Omental fat pad (tissue), 3 donors: ENCODE measurements at regions not wholly inside any gene's neighbourhood (a gene's known extent, or its start where the extent isn't known, plus 50 kb on each side); places are given as distances from the start of the nearest gene placed in this dataset.
"Not testable (repeated sequence)": the region's sequence is repeated elsewhere in the genome, so short reads cannot be mapped to it uniquely, and the experiment has no call there.

Source experiments
- ATAC-seq: fragments of 150-250 bp; one replicate; pipeline ENCODE4 v1.9.1; 2016; ENCODE audit warnings: mild to moderate bottlenecking, moderate library complexity; ENCODE audit not compliant: low FRiP score
- DNase-seq: peaks from one replicate; pipeline ENCODE4 v3.0.0-alpha.2; 2019; ENCODE audit warnings: low spot score
- CTCF ChIP-seq, 3 donors: fragments of 450-650 bp; IDR thresholded peaks; one replicate each; pipeline ENCODE4 v1.5.1; 2016 to 2017; ENCODE audit warnings: antibody characterized with exemption in 3 of 3, mild to moderate bottlenecking in 3 of 3, moderate library complexity in 2 of 3

- TF ChIP-seq CTCF (IDR thresholded peaks at IDR 0.05), result no peak
- ATAC-seq (peak; percentile 73), DNase-seq (no peak)
Measured at GRCh38 chr10:62492012-62492869, 118.1 kb downstream of the ZNF365 start.

- TF ChIP-seq CTCF (IDR thresholded peaks at IDR 0.05), result no peak
- ATAC-seq (no peak), DNase-seq (no peak)
Measured at GRCh38 chr10:62492870-62493180, 118.7 kb downstream of the ZNF365 start.

GRCh38 chr10:62496925-62497324 lies 122.8 kb downstream of the ZNF365 start:
- no peak for ATAC-seq

GRCh38 chr10:62498271-62498670 lies 124.1 kb downstream of the ZNF365 start:
- ATAC-seq (no peak), DNase-seq (no peak)
- TF ChIP-seq CTCF (IDR thresholded peaks at IDR 0.05), result no peak

More at GRCh38 chr10:62496925-62497324, 122.8 kb downstream of the ZNF365 start:
- TF ChIP-seq CTCF (IDR thresholded peaks at IDR 0.05), result no peak
- no peak for DNase-seq

- DNase-seq, ATAC-seq: not testable (repeated sequence)
Measured at GRCh38 chr10:62500116-62500515, 125.9 kb downstream of the ZNF365 start.

- no peak for TF ChIP-seq CTCF (IDR thresholded peaks at IDR 0.05)
- ATAC-seq, result no peak
- DNase-seq, result no peak
Measured at GRCh38 chr10:62501547-62501946, 127.4 kb downstream of the ZNF365 start.

- ATAC-seq, result no peak
- no peak for TF ChIP-seq CTCF (IDR thresholded peaks at IDR 0.05)
- no peak for DNase-seq
Measured at GRCh38 chr10:62502995-62503613, 128.9 kb downstream of the ZNF365 start.
